Parathyroid adenoma (tissue), 2 donors: ENCODE measurements at regions not wholly inside any gene's neighbourhood (a gene's known extent, or its start where the extent isn't known, plus 50 kb on each side); places are given as distances from the start of the nearest gene placed in this dataset.

Experiments used
- H2AFZ ChIP-seq: fragments of 300-600 bp; sonication (generic); one replicate; pipeline ENCODE4 v1.7.0; 2017; ENCODE audit warnings: antibody characterized with exemption, mild to moderate bottlenecking
- H3K27ac ChIP-seq: fragments of 300-600 bp; sonication (generic); one replicate; pipeline ENCODE4 v1.7.0; 2017
- H3K27me3 ChIP-seq: fragments of 300-600 bp; sonication (generic); one replicate; pipeline ENCODE4 v1.7.0; 2017; ENCODE audit warnings: low read length; ENCODE audit not compliant: control insufficient read depth, insufficient read depth
- H3K36me3 ChIP-seq: fragments of 300-600 bp; sonication (generic); one replicate; pipeline ENCODE4 v1.7.0; 2017; ENCODE audit warnings: low read length; ENCODE audit not compliant: control insufficient read depth, insufficient read depth
- H3K4me1 ChIP-seq: fragments of 300-600 bp; sonication (generic); one replicate; pipeline ENCODE4 v1.7.0; 2017; ENCODE audit warnings: control low read depth
- H3K4me2 ChIP-seq: fragments of 300-600 bp; sonication (generic); one replicate; pipeline ENCODE4 v1.7.0; 2017; ENCODE audit warnings: low read length
- H3K4me3 ChIP-seq: fragments of 300-600 bp; sonication (generic); one replicate; pipeline ENCODE4 v1.7.0; 2017; ENCODE audit warnings: low read depth, low read length
- H3K79me2 ChIP-seq: fragments of 300-600 bp; sonication (generic); one replicate; pipeline ENCODE4 v1.7.0; 2017; ENCODE audit warnings: control low read depth
- H3K9ac ChIP-seq: fragments of 300-600 bp; sonication (generic); one replicate; pipeline ENCODE4 v1.7.0; 2017; ENCODE audit warnings: mild to moderate bottlenecking
- H3K9me3 ChIP-seq: fragments of 300-600 bp; sonication (generic); one replicate; pipeline ENCODE4 v1.7.0; 2017; ENCODE audit warnings: low read length; ENCODE audit not compliant: control insufficient read depth
- TF ChIP-seq, protein P1 (sequence below): fragments of 300-600 bp; sonication (generic); IDR thresholded peaks from one replicate; pipeline ENCODE4 v1.7.0; 2017; ENCODE audit warnings: antibody characterized with exemption, mild to moderate bottlenecking
- donor health status: primary hyperparathyroidism.

DNA sequence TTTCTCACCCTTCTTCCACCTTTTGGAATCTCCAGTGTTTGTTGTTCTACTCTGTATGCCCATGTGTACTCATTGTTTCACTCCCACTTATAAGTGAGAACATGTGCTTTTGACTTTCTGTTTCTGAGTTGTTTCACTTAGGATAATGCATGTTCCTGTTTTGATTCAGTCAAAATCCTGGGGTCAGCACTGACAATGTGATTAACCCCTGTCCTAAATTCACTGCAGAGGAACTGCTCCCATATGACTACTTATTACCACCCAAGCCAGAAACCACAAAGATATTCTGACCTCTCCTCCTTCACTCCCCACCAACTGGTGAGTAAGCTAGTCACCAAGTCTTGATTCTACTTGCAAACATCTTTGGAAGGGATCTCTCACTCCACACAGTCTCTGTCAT is 251.4 kb upstream of the TCF4 start:
- H2AFZ ChIP-seq, result no peak overlapping the region
- H3K27ac ChIP-seq, result no peak overlapping the region
- H3K4me1 ChIP-seq, result peaks cover under 1% of the 10 kb centered on the region
- H3K79me2 ChIP-seq, result no peaks in the 10 kb centered on the region
- no peak overlapping the region for H3K4me3 ChIP-seq
- no peaks in the 10 kb centered on the region for H3K27me3 ChIP-seq
- H3K9me3 ChIP-seq, result no peaks in the 10 kb centered on the region
- no peak overlapping the region for H3K9ac ChIP-seq
- no peaks in the 10 kb centered on the region for H3K36me3 ChIP-seq
- TF ChIP-seq, protein P1, sequence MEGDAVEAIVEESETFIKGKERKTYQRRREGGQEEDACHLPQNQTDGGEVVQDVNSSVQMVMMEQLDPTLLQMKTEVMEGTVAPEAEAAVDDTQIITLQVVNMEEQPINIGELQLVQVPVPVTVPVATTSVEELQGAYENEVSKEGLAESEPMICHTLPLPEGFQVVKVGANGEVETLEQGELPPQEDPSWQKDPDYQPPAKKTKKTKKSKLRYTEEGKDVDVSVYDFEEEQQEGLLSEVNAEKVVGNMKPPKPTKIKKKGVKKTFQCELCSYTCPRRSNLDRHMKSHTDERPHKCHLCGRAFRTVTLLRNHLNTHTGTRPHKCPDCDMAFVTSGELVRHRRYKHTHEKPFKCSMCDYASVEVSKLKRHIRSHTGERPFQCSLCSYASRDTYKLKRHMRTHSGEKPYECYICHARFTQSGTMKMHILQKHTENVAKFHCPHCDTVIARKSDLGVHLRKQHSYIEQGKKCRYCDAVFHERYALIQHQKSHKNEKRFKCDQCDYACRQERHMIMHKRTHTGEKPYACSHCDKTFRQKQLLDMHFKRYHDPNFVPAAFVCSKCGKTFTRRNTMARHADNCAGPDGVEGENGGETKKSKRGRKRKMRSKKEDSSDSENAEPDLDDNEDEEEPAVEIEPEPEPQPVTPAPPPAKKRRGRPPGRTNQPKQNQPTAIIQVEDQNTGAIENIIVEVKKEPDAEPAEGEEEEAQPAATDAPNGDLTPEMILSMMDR, result no peak
- H3K4me2 ChIP-seq, result no peak overlapping the region

DNA sequence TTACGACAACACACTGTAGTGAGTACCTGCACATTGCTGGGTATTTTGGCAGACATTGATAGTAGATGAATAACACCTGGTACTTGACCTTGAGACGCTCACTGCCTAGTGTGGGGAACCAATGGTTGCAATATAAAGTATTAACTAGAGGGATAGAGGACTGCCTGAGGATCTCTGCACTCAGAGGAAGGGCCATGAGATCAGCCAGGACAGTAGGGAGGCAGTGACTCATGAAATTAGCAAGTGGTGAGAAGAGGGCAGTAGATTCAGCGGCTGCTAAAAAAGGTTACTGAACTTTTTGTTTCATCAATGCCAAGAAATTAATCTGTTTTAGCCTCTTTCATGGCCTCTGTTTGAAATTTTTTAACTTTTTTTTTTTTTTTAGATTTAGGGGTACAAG is 250.8 kb upstream of the TCF4 start:
- H3K4me3 ChIP-seq, result no peak overlapping the region
- H3K4me1 ChIP-seq, result no peaks in the 10 kb centered on the region
- H3K9me3 ChIP-seq, result no peaks in the 10 kb centered on the region
- H3K27ac ChIP-seq, result no peak overlapping the region
- H3K27me3 ChIP-seq, result no peaks in the 10 kb centered on the region
- H3K9ac ChIP-seq, result no peak overlapping the region
- H3K4me2 ChIP-seq, result no peak overlapping the region
- no peaks in the 10 kb centered on the region for H3K79me2 ChIP-seq
- no peaks in the 10 kb centered on the region for H3K36me3 ChIP-seq
- TF ChIP-seq, protein P1, result no peak
- no peak overlapping the region for H2AFZ ChIP-seq

DNA sequence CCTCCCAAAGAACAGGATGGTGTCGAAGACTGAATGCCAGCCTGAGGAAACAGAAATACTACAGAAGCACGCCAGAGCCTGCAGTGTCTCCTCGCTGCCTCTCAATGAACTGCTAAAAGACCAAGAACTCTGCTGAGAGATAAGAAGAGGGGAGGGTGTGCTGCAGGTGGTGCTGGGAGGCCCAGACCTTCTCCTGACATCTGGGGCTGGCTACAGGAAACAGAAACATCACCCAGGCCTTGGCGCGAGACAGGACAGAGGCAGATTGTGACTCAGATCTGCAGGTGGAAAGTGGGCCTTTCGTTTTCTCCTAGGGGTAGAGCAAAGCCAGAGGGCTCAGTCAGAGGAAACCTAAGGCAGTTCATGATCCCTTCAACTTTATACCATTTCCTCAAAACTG is 250.3 kb upstream of the TCF4 start:
- Histone ChIP-seq H3K9me3 (no peaks in the 10 kb centered on the region), H3K36me3 (no peaks in the 10 kb centered on the region), H3K9ac (no peak overlapping the region), H3K79me2 (no peaks in the 10 kb centered on the region), H3K4me1 (no peaks in the 10 kb centered on the region), H3K4me3 (no peak overlapping the region), H3K27ac (no peak overlapping the region), H3K27me3 (no peaks in the 10 kb centered on the region), H2AFZ (no peak overlapping the region), H3K4me2 (no peak overlapping the region)
- TF ChIP-seq, protein P1, result no peak

DNA sequence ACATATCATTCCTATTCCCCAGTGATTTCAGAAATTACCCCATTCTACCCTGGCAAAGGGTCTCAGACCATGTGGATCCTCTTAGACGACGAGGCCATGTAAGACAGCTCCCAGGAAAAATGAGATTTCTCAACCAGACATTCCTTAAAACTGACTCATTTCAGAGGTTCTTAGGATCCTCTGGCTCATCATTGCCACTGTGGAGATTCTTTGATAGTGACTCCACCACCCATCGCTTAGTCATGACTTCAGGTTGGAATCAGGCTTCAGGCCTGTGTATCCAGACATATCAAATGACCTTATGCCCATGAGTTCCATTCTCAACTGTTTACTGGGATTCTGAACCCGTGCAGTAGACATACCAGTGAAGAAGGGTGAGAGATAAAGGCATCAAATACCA is 245.6 kb upstream of the TCF4 start:
- TF ChIP-seq, protein P1, result no peak
- Histone ChIP-seq H3K4me1 (no peaks in the 10 kb centered on the region), H3K4me2 (no peak overlapping the region), H3K9ac (no peak overlapping the region), H3K27me3 (no peaks in the 10 kb centered on the region), H3K4me3 (no peak overlapping the region), H3K36me3 (no peaks in the 10 kb centered on the region), H3K79me2 (no peaks in the 10 kb centered on the region), H3K9me3 (no peaks in the 10 kb centered on the region), H2AFZ (no peak overlapping the region), H3K27ac (no peak overlapping the region)

DNA sequence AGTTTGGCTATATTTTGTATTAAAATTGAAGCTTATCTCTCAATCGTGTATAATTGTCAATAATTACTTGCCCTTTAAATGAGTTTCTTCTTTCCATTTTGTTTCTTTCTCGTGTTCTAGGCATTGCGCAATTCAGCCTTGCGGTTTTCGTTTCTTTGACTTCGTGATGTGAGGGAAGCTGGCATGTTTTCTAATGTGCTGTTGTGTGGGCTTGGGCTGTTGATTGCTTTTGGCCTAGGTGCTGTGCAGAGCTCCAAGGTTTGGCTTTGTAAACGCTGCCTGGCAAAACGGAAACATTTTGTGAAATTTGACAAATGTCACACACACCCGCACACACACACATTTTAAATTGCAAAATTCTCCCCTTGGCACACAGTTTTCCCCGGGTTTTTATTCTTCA is 242.6 kb upstream of the TCF4 start:
- no peaks in the 10 kb centered on the region for H3K36me3 ChIP-seq
- H3K27me3 ChIP-seq, result no peaks in the 10 kb centered on the region
- no peaks in the 10 kb centered on the region for H3K4me1 ChIP-seq
- H3K4me2 ChIP-seq, result no peak overlapping the region
- H3K9ac ChIP-seq, result no peak overlapping the region
- H3K4me3 ChIP-seq, result no peak overlapping the region
- no peak overlapping the region for H3K27ac ChIP-seq
- H3K79me2 ChIP-seq, result no peaks in the 10 kb centered on the region
- TF ChIP-seq, protein P1, result no peak
- no peaks in the 10 kb centered on the region for H3K9me3 ChIP-seq
- no peak overlapping the region for H2AFZ ChIP-seq
